IgD-negative memory B cell (primary cell): ENCODE measurements at regions not wholly inside any gene's neighbourhood (a gene's known extent, or its start where the extent isn't known, plus 50 kb on each side); places are given as distances from the start of the nearest gene placed in this dataset.

Experiments
- H3K27ac Mint-ChIP-seq, 3 donors: one replicate each; pipeline ENCODE4 v1.8.0; 2020 to 2022; ENCODE audit warnings: mild to moderate bottlenecking in 3 of 3, mixed read lengths in 3 of 3, moderate library complexity in 1 of 3
- H3K27me3 Mint-ChIP-seq: one replicate; pipeline ENCODE4 v1.8.0; 2021; ENCODE audit warnings: mixed read lengths
- H3K36me3 Mint-ChIP-seq: one replicate; pipeline ENCODE4 v1.8.0; 2020; ENCODE audit warnings: mild to moderate bottlenecking, mixed read lengths
- H3K4me1 Mint-ChIP-seq, 3 donors: one replicate each; pipeline ENCODE4 v1.8.0; 2020 to 2022; ENCODE audit warnings: mixed read lengths in 3 of 3, mild to moderate bottlenecking in 1 of 3
- H3K4me3 Mint-ChIP-seq, 4 donors: one replicate each; pipeline ENCODE4 v1.8.0; 2020 to 2022; ENCODE audit warnings: mild to moderate bottlenecking in 4 of 4, mixed read lengths in 4 of 4, moderate library complexity in 3 of 4
- H3K9me3 Mint-ChIP-seq, 3 donors: one replicate each; pipeline ENCODE4 v1.8.0; 2020 to 2021; ENCODE audit warnings: mixed read lengths in 3 of 3, mild to moderate bottlenecking in 1 of 3

DNA sequence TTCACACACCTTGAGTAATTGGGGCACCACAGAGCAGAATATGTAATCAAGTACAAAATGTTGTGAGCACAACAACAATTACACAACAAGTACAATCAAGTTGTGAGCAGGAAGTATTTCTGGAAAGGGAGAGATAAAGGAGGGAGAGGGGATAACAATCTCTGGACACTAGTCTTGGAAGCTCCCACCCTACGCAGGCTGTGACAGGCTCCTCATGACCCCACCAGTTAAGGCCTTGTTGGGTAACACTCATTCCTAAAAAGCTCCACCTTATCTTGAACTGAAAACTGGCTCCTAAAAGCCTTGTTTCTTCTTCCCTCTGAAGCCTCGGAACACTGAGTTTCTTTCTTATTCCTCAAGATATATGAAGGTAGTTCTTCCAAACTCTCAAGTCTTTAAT is 806.0 kb downstream of the UQCRFS1 start:
- Mint-ChIP-seq H3K4me1 (no peaks in the 10 kb centered on the region), H3K36me3 (no peaks in the 10 kb centered on the region), H3K27ac (no peak overlapping the region), H3K9me3 (peaks cover 3 to 10% (median 5%) of the 10 kb centered on the region in 3 donors), H3K4me3 (no peak overlapping the region), H3K27me3 (no peaks in the 10 kb centered on the region)

DNA sequence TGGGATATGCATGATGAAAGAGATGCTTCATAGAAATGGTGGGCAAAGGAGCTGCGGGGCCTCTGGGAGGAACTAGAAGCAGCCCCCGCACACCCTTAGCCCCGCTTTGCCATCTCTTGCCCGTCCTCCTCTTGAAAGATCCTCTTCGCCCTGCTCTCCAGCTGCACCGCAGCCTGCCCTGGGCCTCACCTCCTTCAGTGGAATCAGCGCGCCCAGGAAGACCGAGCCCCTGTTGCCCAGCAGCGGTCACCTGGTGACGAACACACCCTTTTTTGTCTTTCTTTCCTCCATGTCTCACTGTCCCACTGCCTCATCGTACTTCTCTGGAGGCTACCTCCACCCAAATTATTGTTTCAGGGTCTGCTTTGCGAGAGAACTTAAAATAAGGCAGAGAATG is 807.6 kb downstream of the UQCRFS1 start:
- Mint-ChIP-seq H3K27ac (no peak overlapping the region), H3K4me1 (no peaks in the 10 kb centered on the region), H3K4me3 (no peak overlapping the region), H3K27me3 (no peaks in the 10 kb centered on the region), H3K36me3 (no peaks in the 10 kb centered on the region), H3K9me3 (peaks cover 0 to 5% (median 3%) of the 10 kb centered on the region in 3 donors)

DNA sequence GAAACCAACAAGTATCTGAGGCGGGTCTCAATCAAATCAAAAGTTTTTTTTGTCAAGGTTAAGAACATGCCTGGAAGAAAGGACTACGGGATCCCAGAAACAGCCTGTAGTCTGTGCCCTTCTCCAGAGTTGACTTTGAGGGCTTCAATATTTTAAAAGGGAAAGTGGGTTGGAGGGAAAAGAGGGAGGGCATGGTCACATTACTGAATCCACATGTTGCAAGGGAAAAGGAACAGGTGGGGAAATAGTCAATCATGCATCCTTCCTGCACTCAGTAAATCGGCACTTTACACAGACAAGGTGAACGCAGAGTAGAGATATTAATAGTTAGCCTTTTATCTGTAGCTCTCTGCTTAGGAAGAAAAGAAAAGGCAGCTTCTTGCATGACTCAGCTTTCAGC is 808.5 kb downstream of the UQCRFS1 start:
- H3K27me3 Mint-ChIP-seq, result no peaks in the 10 kb centered on the region
- H3K4me1 Mint-ChIP-seq, result no peaks in the 10 kb centered on the region
- no peak overlapping the region for H3K4me3 Mint-ChIP-seq
- H3K27ac Mint-ChIP-seq, result no peak overlapping the region
- peaks cover 3 to 6% (median 5%) of the 10 kb centered on the region in 3 donors for H3K9me3 Mint-ChIP-seq
- no peaks in the 10 kb centered on the region for H3K36me3 Mint-ChIP-seq

DNA sequence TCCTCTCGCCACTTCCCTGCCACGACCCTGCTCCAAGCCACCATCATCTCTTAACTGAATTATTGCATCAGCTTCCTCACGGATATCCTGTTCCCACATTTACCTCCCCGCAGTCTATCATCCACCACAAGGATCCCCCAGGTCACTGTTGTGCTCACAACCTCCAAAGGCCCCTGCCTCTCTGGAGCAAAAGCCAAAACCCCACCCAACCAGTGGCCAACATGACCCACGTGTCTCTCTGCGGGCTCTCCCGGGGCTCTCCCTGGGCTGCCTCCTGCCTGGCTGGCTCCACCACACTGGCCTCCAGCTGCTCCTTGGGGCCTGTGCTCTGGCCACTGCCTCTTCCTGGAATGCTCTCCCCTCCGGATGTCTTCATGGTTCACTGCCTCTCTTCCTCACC is 809.3 kb downstream of the UQCRFS1 start:
- Mint-ChIP-seq H3K27ac (no peak overlapping the region), H3K4me1 (no peaks in the 10 kb centered on the region), H3K36me3 (no peaks in the 10 kb centered on the region), H3K4me3 (no peak overlapping the region), H3K27me3 (no peaks in the 10 kb centered on the region), H3K9me3 (peaks cover 3 to 10% (median 8%) of the 10 kb centered on the region in 3 donors)

GRCh38 chr19:28402701-28403290 is 810.2 kb downstream of the UQCRFS1 start:
- Mint-ChIP-seq H3K4me3 (no peak overlapping the region), H3K4me1 (no peaks in the 10 kb centered on the region), H3K27me3 (no peaks in the 10 kb centered on the region), H3K36me3 (no peaks in the 10 kb centered on the region), H3K27ac (no peak overlapping the region), H3K9me3 (peaks cover 5 to 10% (median 8%) of the 10 kb centered on the region in 3 donors)

- H3K9me3 Mint-ChIP-seq, result peaks cover 6 to 10% (median 7%) of the 10 kb centered on the region in 3 donors
- H3K27ac Mint-ChIP-seq, result no peak overlapping the region
- H3K4me3 Mint-ChIP-seq, result no peak overlapping the region
- H3K36me3 Mint-ChIP-seq, result no peaks in the 10 kb centered on the region
- no peaks in the 10 kb centered on the region for H3K27me3 Mint-ChIP-seq
- H3K4me1 Mint-ChIP-seq, result no peaks in the 10 kb centered on the region
Measured at GRCh38 chr19:28401739-28402424, 811.1 kb downstream of the UQCRFS1 start.

DNA sequence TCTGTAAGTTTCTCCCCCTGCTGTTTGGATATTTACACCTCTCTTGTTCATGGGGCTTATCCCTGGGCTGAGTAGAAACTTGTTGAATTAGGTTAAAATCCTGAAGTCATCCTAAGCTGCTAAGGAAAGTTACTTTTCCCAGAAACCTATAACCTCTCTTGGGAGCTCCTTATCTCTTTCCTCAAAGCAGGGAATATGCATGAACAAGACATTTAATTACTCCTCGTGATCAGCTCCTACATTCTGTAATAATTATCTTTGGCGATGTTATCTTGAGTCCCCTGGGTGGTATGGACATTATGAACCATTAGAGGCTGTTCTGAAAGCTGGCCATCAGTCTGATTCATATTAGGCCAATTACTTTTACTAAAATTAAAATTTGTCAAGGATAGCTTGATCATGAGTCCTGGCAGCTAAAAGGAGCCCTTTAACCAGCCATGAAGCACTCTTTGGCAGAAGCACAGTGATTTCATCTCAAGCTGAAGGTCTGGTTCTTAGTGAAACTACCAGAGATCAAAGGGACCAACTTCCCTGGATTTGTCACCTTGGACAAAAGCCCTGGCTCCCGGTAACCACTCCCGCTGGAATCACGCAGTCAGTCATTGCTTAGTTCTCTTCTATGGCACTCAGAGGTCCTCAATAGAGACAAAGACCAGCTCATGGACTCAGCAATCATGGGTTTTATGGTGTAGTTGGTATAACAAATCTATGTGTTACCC is 811.8 kb downstream of the UQCRFS1 start:
- Mint-ChIP-seq H3K36me3 (no peaks in the 10 kb centered on the region), H3K27ac (no peak overlapping the region), H3K9me3 (peaks cover 7 to 10% (median 7%) of the 10 kb centered on the region in 3 donors), H3K27me3 (no peaks in the 10 kb centered on the region), H3K4me3 (no peak overlapping the region), H3K4me1 (no peaks in the 10 kb centered on the region)

DNA sequence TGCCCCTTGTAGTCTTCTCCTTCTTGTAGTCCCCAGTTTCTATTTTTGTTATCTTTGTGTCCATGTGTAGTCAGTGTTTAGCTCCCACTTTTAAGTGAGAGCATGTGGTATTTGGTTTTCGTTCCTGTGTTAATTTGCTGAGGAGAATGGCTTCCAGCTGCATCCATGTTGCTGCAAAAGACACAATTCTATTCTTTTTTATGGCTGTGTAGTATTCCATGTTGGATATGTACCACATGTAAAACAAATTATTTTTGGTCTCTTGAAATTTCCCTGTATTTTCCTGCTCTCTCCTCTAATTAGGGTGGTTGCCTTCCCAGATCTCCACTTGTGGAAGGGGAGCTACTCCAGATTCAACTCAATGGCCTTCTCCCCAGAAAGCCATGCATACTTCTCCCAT is 813.8 kb downstream of the UQCRFS1 start:
- no peaks in the 10 kb centered on the region for H3K36me3 Mint-ChIP-seq
- H3K4me1 Mint-ChIP-seq, result no peaks in the 10 kb centered on the region
- H3K27ac Mint-ChIP-seq, result no peak overlapping the region
- H3K4me3 Mint-ChIP-seq, result no peak overlapping the region
- H3K27me3 Mint-ChIP-seq, result no peaks in the 10 kb centered on the region
- H3K9me3 Mint-ChIP-seq, result peaks cover 7 to 10% (median 8%) of the 10 kb centered on the region in 3 donors

DNA sequence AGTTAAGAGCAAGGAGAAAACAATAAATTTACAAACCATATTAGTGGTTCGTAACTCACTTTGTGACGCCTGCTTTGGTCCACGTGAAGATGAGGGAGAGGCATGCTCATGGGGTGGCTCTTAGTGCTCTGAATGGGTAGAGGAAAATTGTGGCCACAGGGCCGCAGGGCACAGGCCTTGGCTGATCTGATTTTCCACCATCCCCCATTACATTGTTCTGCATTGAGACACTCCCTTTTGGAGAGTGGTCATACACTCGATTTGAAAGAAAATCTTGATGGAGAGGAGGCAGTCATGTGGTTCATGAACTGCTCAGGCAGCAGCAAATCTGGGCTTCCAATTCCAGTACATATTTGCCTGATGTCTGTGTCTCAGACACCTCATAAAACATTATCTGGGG is 815.2 kb downstream of the UQCRFS1 start:
- H3K27me3 Mint-ChIP-seq, result no peaks in the 10 kb centered on the region
- H3K27ac Mint-ChIP-seq, result no peak overlapping the region
- H3K4me1 Mint-ChIP-seq, result peaks cover 0 to 2% (median 0%) of the 10 kb centered on the region in 3 donors
- no peaks in the 10 kb centered on the region for H3K36me3 Mint-ChIP-seq
- no peak overlapping the region for H3K4me3 Mint-ChIP-seq
- peaks cover 6 to 10% (median 7%) of the 10 kb centered on the region in 3 donors for H3K9me3 Mint-ChIP-seq

DNA sequence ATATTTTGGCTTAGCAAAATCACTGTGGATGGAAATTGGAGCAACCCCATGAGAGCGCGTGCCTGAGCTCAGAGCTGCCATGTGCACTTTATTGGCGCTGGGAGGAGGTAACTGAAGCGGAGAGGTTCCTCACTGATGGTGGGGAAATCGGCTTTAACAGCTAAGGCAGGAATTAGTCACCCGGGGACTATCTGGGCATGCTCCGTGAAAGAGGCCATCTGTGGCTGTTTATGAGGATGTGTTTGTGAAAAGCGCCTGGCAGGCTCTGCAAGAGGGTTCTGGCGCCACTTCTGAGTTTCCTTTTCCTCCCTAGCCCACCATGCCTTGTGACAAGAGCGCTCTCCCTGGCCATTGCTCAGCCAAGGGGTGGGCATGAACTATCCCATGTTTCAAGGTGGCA is 815.6 kb downstream of the UQCRFS1 start:
- Mint-ChIP-seq H3K9me3 (peaks cover 5 to 10% (median 6%) of the 10 kb centered on the region in 3 donors), H3K36me3 (no peaks in the 10 kb centered on the region), H3K27ac (no peak overlapping the region), H3K4me1 (peaks cover 0 to 2% (median 0%) of the 10 kb centered on the region in 3 donors), H3K4me3 (no peak overlapping the region), H3K27me3 (no peaks in the 10 kb centered on the region)

- no peaks in the 10 kb centered on the region for H3K36me3 Mint-ChIP-seq
- H3K27ac Mint-ChIP-seq, result no peak overlapping the region
- no peak overlapping the region for H3K4me3 Mint-ChIP-seq
- peaks cover 6 to 10% (median 6%) of the 10 kb centered on the region in 3 donors for H3K9me3 Mint-ChIP-seq
- H3K4me1 Mint-ChIP-seq, result peaks cover 0 to 2% (median 0%) of the 10 kb centered on the region in 3 donors
- no peaks in the 10 kb centered on the region for H3K27me3 Mint-ChIP-seq
Measured at GRCh38 chr19:28396287-28396831, 816.6 kb downstream of the UQCRFS1 start.

DNA sequence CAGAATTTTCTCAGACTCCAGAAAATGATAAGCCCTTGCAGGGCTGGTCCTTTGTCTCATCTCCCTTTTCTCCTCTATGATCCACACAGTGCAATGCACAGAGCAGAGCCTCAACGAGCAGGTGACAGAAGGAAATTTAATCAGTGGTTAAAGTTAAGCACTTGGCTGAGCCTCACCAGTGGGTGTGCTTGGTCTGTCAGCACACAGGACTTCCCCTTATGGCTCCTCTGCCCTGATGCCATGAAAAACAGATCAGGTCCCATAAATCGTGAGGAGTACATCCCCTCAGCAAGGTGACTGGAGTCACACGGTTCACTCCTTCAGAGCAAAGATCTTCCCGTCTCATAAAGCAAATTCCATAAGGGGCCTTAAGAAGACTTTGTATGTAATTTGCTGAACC is 818.2 kb downstream of the UQCRFS1 start:
- Mint-ChIP-seq H3K4me1 (peaks cover 0 to 2% (median 0%) of the 10 kb centered on the region in 3 donors), H3K4me3 (no peak overlapping the region), H3K27me3 (no peaks in the 10 kb centered on the region), H3K9me3 (peaks cover 6 to 8% (median 8%) of the 10 kb centered on the region in 3 donors), H3K36me3 (no peaks in the 10 kb centered on the region), H3K27ac (no peak overlapping the region)

GRCh38 chr19:28393574-28394336 is 819.2 kb downstream of the UQCRFS1 start:
- Mint-ChIP-seq H3K4me1 (peaks cover 0 to 2% (median 0%) of the 10 kb centered on the region in 3 donors), H3K27me3 (no peaks in the 10 kb centered on the region), H3K9me3 (peaks cover 4 to 15% (median 5%) of the 10 kb centered on the region in 3 donors), H3K36me3 (no peaks in the 10 kb centered on the region), H3K4me3 (peak overlapping the region in 1 of 4 donors; percentile 39), H3K27ac (no peak overlapping the region)

GRCh38 chr19:28388988-28389387 is 824.0 kb downstream of the UQCRFS1 start:
- peaks cover 4 to 23% (median 7%) of the 10 kb centered on the region in 3 donors for H3K9me3 Mint-ChIP-seq
- H3K4me1 Mint-ChIP-seq, result peaks cover 0 to 2% (median 0%) of the 10 kb centered on the region in 3 donors
- no peaks in the 10 kb centered on the region for H3K27me3 Mint-ChIP-seq
- no peak overlapping the region for H3K27ac Mint-ChIP-seq
- no peak overlapping the region for H3K4me3 Mint-ChIP-seq
- peaks cover 2% of the 10 kb centered on the region for H3K36me3 Mint-ChIP-seq
